ENCODE measurements at regions not wholly inside any gene's neighbourhood (a gene's known extent, or its start where the extent isn't known, plus 50 kb on each side); places are given as distances from the start of the nearest gene placed in this dataset.

- TF ChIP-seq CTCF (IDR thresholded peaks at IDR 0.05 in 2 of 3, conservative IDR thresholded peaks at IDR 0.05 in 1 of 3; ENCODE audit: borderline replicate concordance in 1 of 3, insufficient read depth in 1 of 3, low read depth in 2 of 3, low read length in 2 of 3) (no peak), POLR2AphosphoS5 (IDR thresholded peaks at IDR 0.05; ENCODE audit: low read depth, low read length) (no peak), EZH2 (IDR thresholded peaks at IDR 0.05) (no peak), YY1 (IDR thresholded peaks at IDR 0.05; ENCODE audit: extremely low read depth, insufficient replicate concordance, low read depth, low read length) (no peak), TCF7L2 (IDR thresholded peaks at IDR 0.05; ENCODE audit: borderline replicate concordance, extremely low read depth, insufficient read depth, insufficient read length) (no peak), MAX (IDR thresholded peaks at IDR 0.05) (no peak), REST (IDR thresholded peaks at IDR 0.05; ENCODE audit: low read depth) (no peak), EGR1 (IDR thresholded peaks at IDR 0.05; ENCODE audit: low read depth) (no peak), SIN3A (IDR thresholded peaks at IDR 0.05; ENCODE audit: low read depth) (no peak), POLR2A (IDR thresholded peaks at IDR 0.05; ENCODE audit: borderline replicate concordance, extremely low read depth, insufficient read depth, insufficient read length) (no peak), ZNF274 (IDR thresholded peaks at IDR 0.05; ENCODE audit: low read depth, low read length) (no peak), CEBPB (IDR thresholded peaks at IDR 0.05; ENCODE audit: low read depth) (no peak), ATF3 (IDR thresholded peaks at IDR 0.05) (no peak)
Measured at GRCh38 chr3:21893242-21893641, 142.2 kb upstream of the ZNF385D start.
